GM12873 (cell line): ENCODE measurements at regions not wholly inside any gene's neighbourhood (a gene's known extent, or its start where the extent isn't known, plus 50 kb on each side); places are given as distances from the start of the nearest gene placed in this dataset.

Source experiments
- TF ChIP-seq, protein P1 (sequence below): IDR thresholded peaks from 2 replicates; pipeline ENCODE4 v1.5.1; 2012; ENCODE audit warnings: low read depth, mild to moderate bottlenecking, moderate library complexity, low read length, control low read depth; ENCODE audit not compliant: insufficient read depth; ENCODE audit errors: missing control alignments

GRCh38 chr3:59250600-59250999 lies 200.8 kb upstream of the CFAP20DC start:
- TF ChIP-seq, protein P1, sequence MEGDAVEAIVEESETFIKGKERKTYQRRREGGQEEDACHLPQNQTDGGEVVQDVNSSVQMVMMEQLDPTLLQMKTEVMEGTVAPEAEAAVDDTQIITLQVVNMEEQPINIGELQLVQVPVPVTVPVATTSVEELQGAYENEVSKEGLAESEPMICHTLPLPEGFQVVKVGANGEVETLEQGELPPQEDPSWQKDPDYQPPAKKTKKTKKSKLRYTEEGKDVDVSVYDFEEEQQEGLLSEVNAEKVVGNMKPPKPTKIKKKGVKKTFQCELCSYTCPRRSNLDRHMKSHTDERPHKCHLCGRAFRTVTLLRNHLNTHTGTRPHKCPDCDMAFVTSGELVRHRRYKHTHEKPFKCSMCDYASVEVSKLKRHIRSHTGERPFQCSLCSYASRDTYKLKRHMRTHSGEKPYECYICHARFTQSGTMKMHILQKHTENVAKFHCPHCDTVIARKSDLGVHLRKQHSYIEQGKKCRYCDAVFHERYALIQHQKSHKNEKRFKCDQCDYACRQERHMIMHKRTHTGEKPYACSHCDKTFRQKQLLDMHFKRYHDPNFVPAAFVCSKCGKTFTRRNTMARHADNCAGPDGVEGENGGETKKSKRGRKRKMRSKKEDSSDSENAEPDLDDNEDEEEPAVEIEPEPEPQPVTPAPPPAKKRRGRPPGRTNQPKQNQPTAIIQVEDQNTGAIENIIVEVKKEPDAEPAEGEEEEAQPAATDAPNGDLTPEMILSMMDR = no peak

DNA sequence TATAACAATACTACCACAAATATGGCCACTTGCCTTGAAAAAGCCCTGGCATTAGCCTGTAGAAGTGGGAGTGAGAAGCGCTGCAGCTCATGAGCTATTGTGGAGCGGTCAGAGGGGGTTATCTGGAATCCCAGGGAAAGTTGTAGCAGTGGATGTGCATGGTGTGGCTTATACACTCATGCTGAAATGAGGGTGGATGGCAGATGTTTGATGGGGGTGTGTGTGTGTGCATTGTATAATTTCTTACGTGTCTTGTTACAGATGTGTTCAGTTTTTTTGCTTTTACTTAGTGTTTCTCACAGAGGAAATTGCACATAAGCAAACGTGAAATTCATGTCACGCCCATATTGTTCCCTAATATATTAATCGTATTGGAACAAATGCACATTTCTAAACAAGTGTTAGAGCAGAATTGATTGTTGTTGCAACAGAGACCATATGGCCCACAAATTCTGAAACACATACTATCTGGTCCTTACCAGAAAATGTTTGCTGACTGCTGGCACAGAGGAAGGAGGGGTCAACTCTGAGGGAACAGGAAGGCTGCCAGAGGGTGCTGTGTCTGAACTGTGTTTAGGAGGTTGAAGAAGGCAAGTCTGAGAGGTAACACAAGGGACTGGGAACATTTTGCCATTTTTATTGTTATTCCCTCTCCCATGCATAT lies 200.0 kb upstream of the CFAP20DC start:
- TF ChIP-seq, protein P1 = no peak

DNA sequence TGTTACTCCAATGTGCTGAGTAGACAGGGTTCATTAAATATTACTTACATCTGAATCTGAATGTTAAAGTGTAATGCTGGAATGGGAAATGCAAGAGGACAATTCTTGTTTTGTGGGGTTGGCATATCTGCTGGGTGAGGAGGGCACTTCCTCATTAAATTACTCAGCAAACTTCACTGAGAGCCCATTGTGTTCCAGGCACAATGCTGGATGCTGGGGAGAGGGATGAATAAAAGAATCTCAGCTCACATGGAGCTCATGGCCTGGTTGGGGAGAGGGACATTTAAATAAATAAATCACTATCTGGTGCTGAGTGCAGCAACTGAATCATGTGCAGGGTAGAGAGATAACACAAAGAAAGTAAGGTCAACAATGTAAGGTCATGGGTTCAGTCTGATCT lies 199.2 kb upstream of the CFAP20DC start:
- TF ChIP-seq, protein P1 = no peak

- TF ChIP-seq, protein P1 = no peak
Measured at GRCh38 chr3:59247402-59247841, 197.6 kb upstream of the CFAP20DC start.

DNA sequence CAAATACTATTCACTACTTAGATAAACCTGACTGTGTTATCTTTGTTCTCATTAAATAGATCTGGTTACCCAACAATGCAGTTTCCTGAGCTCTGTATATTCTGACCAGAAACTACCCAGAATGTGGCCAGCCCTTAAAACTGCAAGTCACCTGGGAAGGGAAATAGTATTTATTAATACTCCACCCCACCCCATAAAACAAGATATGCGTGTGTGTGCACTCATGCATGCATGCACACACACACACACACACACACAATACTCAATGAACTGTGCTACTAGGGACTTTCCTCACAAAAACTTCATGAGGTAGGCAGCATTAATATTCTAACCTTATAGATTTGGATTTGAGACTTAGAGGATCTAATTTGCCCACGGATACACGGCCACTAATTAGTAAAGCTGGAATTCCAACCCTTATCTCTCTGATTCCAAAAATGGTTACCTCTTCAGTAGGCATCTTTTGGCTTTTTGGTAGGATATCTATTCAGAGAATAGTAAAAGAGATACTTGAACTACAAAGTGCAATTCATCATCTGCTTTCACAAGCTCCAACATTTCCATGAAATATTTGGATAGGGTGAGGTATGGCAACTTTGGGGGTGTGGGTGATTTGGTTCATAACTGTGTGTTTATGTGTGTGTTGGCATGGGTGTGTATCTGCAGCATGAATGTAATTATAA lies 197.0 kb upstream of the CFAP20DC start:
- TF ChIP-seq, protein P1 = no peak

GRCh38 chr3:59245859-59246501 lies 196.2 kb upstream of the CFAP20DC start:
- TF ChIP-seq, protein P1 = no peak

DNA sequence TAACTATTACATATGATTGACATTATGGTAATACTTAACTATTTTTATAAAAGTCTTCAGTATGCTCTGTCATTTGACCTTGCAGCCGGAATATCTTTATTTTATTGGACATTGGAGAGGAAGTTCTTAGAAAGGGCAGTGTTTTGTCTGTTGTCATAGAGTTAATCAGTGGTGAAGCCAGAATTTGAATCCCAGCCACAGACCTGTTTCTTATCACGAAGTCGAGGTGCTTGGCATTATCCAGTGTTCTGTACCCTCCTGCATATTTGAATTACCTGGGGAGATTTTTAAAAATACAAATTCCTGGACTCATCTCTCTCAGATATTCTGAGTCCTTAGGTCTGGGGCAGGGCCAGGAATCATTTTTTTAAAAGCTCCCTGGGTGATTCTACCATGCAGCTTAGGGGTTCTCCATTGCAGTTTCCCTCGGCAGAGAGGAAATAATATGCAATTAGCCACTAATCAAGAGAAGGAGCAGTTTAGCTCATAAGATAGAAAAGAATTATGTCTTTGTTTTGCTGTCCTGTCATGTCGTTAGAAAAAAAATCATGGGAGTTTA lies 195.6 kb upstream of the CFAP20DC start:
- TF ChIP-seq, protein P1 = no peak
